Activated CD8-positive, alpha-beta memory T cell treated with anti-CD3 and anti-CD28 coated beads for 24 hours (primary cell): ENCODE measurements at regions not wholly inside any gene's neighbourhood (a gene's known extent, or its start where the extent isn't known, plus 50 kb on each side); places are given as distances from the start of the nearest gene placed in this dataset.
"Not testable (repeated sequence)": the region's sequence is repeated elsewhere in the genome, so short reads cannot be mapped to it uniquely, and the experiment has no call there.

ENCODE experiments used
- DNase-seq: peaks from one replicate; pipeline ENCODE4 v3.0.0-alpha.2; 2020

DNA sequence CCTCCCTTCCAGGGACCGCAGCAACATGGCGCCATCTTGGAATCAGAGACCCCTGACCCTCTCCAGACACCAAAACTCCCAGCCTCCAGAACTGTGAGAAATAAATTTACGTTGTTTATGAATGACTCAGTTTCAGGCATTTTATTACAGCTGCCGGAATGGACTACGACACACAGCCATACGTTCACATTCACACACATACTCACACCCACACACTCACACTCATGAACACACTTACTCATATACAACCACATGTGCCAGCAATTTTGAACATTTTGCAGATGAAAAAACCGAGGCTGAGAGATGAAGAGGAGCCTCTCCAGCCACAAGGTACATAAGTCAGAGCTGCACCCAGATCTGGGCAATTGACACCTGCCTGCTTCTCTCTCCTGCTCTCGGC is 151.0 kb upstream of the RAB4A start:
- DNase-seq = no peak

DNA sequence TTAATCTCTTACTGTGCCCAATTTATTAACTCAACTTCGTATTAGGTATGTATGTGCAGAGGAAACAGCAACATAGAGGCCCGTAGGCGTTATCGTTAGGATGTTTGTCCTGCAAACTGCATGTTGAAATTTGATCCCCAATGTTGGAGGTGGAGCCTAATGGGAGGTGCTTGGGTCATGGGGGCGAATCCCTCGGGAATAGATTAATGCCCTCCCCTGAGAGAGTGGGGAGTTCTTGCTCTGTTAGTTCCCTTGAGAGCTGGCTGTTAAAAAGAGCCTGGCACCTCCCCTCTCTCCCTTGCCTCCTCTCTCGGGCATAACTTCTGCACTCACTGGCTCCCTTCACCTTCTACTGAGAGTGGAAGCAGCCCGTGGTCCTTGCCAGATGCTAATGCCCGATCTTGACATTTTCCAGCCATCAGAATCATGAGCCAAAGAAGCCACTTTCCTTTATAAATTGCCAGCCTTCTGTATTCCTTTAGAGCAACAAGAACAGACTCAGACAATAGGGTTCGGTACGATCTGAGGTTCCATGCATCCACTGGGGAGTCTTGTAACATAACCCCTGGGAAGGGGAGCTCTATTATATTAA is 149.0 kb upstream of the RAB4A start:
- no peak for DNase-seq

DNA sequence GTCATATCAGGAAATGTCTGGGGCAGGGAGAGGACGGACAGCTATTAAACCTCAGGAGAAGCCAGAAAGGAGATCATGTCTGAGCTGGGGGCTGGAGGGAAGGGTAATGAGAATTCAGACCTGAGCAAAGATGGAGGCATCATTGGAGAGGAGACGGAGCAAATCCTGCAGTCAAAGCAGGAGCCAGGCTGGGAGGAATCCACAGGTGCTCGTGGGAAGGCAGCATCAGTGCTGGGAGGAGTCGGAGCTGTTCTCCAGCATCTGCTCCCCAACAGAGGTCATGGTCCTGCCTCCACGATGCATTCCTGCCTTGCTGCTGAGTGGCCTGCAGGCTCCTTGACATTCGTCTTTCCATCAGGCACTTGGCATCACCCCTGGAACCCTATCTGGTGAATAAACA is 148.3 kb upstream of the RAB4A start:
- DNase-seq = no peak

DNA sequence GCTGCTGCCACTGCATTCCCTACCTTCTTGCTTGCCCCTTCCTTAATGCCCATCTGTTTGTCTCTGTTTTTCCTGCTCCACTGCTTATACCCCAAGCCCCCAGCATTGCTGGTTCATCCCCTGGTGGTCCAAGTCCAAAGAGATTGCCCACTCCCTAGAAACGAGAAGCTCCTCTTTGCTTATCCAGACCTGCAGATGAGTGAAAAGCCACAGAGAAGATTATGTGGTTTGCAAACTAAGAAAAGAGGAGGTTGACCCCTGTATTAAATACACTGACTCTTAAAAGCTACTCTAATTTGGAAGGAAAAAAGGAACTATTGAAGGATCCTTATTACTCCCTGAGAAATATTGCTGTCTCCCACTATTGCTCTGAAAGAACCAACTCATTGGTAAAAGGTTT is 146.8 kb upstream of the RAB4A start:
- no peak for DNase-seq

DNA sequence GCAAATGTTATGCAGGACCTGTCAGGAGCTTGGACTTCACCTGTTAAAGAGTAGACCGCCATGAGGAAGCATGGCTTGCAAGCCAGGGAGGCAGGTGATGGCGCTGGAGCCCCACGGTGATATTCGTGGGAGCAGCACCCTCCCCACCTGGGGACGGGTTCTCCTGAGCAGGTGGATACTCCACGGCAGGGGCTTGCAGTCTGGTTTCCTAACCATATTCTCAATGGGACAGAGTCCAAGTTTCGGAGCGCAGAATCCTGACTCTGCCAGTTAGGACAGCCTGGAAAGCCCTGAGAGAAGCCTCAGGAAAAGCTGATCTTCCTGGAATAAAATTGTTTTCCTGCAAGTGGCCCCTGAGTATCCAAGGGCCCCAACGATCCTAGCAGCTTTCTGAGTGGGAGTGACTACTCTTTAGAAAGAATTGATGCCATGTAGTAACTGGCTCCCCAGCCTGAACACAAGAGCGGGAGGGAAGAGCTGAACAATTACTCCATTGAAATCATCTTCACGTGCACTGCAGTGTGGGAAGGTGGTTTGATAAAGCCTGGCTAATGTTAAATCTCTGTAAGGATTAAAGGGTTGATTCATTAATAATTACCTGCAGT is 146.3 kb upstream of the RAB4A start:
- DNase-seq = no peak

DNA sequence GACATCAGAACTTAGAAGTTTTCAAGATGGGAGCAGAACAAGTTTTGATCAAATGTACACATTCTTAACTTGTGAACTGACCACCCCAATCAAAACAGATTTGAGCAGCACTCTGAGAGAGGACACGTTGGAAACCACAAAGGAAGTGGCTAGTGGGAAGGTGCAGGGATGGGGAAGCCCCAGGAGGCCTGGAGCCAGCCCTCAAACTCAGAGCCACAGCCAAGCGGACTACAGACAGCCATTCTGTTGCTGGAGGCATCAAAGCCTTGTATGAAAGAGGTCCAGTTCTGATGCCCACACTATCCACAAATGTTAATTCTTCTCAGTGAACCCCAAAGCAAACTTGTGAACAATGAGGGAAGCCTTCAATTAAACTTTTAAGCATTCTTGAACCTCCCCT is 143.6 kb upstream of the RAB4A start:
- DNase-seq = no peak

DNA sequence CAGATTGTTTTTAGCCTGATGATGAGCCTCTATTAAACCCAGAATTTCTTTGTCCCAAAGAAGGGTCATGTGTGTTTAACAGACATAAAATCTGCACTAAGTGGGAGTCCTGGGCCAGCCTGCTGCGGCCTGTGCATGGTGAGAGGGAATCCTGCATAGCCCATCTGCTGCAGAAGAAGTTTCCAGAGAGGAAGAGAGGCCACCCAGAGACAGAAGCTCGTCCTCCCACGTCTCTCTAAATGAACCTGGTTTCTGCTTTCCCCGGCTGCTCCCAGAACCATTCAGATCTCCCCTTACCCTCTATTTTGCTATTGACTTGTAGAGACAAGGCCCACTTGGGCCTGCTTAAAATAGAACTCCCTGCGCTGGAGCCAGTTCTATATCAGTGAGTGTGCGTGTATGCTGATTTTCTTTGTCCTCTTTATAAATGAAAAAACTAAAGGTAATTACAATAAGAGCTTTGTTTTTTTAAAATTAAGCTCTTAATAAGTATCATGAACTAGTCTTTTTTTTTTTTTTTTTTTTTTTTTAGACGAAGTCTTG is 142.8 kb upstream of the RAB4A start:
- DNase-seq = no peak

DNA sequence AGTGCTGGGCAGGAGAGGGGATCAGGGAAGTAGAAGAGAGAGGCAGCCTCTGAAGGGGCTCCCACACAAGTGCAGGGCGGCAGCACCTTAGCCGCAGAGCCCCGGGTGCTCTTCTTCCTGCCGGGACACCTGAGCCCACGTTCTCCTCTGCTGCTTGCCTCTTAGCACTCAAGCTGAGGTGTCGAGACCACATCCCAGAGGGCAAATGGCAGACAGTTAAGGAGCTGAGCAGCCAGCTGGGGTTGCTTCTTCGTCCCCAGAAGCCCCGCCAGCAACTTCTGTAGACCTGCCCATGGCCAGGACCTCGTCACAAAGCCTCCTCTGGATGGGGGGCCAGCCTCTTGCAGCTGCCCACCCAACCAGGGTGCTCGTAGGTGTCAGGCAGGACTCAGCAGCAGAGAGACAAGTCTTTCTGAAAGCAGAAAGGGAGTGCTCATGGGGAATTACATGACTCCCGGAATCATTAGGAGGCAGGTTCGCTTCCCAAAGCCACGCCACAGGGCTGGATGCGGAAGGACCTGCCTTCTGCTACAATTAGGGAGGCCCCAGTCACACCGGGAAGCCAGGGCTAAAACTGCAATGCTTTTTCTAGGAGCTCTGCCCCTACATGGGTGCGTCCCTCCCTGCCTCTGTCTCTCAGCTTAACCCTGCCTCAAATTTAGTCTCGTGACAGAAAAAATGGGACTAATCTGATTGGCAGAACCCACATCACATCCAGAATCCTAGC is 141.4 kb upstream of the RAB4A start:
- peak; percentile 68 for DNase-seq

DNA sequence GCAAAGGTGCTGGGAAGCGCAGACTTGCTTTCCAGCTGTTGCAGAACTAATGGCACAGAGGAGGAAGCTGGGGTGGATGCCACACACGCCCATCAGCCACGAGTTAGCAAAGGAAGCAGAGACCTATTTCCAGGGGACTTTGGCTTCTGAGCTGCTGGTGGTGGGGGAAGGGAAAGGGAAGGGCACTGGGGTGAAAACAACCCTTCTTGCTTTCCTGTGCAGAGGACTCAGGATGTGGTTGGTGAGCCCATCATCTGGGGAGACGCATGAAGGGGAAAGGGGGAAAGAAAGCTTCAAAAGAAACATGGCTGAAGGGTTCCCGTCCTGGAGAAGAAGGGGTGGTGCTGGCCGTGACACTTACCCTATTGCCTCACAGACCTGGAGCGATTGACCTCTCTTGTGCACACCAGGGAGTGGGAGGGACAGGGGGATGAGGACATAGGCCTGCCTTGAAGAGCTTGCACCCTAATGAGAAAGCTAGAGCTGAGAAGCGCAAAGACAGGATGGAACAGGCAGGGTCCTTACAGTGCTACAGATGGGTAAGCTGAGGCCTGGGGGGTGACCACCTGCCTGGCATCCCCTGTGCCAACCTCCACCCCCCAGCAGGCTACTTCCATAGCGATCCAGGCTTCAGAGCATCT is 140.8 kb upstream of the RAB4A start:
- DNase-seq = peak; percentile 62

DNA sequence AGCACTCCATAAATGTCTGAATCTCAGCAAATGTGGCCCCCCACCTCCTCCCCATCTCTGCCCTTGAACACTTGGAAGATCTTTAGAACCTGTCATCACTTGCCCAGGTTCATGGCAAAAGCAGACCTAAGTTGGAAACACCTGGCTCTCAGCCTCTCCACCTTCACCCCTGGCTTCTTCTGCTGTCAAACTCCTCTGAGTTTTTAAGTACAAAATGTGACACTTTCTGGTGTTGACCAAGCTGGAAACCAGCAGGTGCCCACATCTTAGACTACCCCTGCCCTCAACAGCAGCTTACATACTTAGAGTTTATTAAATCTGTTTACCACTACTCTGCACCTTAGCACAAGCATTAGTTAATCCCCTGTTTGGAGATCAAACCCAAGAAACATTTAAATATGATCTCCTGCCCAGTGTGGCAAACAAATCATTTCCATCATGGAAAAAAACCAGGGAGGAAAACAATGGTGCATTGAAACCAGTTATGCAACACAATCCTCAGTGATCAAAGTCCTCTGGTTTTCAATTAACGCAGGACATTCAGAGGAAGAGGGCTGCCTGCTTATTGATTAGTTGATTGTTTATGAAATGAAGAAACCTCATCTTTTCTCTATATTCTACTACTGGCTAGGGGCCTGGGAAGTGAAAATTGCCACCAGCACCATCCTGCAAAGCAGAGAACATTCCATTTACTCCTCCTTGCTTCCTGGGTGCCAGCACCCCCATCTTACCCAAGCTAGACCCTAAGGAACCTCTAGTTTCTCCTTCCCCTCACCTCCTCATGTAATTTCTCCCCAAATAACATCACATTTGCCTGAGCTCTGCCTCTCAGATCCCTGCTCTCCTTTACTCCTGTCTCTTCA is 139.4 kb upstream of the RAB4A start:
- no peak for DNase-seq

DNA sequence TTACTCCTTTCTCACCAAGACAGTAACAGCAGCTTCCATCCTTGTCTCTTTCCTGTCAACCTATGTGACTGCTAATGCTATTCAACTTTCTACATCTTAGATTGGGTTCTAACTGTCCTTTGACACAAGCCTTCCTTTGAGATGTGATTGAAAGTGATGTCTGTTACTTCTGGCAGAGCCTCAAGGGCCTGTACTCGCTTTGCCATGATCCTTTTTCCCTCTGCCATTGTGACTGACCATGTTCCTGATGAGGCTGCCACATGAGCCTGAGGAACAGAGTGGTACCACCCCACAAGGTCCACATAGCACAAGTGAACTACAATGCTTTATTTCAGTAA is 138.8 kb upstream of the RAB4A start:
- DNase-seq = no peak

DNA sequence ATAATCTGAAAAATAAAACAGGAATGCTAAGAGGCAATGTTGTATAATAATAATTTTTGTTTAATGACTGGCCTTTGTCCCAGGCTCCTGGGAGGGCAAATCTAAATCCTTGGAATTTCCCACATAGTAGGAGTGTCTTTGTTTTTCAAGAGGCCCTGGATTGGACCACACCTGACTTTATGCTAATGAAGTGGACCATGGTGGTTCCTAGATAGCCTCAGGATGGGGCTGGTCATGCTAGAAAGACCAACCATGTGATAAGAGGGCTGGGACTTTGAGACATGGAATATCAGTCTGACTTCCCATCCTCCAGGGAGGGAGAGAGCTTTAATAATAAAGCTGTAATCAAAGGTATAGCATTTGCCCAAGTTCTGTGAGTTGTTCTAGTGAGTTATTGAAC is 138.2 kb upstream of the RAB4A start:
- DNase-seq = no peak

DNA sequence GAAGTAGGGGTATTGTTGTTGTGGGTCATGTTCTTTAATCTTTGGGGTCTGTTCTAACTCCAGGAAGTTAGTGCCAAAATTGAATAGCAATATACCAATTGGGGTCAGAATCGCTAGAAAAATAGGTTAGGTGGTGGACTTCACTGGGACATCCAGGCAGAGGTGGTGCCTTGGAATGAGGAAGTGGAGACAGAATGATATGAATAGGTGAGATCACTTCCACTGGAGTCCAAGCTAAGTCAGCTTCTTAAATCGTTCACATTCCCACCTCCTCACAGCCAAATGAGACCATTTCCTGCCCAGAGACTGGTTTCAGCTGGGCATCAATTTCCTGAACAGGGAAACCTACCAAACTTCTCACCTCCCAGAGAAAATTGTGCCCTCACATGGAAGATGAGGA is 137.8 kb upstream of the RAB4A start:
- DNase-seq = no peak

DNA sequence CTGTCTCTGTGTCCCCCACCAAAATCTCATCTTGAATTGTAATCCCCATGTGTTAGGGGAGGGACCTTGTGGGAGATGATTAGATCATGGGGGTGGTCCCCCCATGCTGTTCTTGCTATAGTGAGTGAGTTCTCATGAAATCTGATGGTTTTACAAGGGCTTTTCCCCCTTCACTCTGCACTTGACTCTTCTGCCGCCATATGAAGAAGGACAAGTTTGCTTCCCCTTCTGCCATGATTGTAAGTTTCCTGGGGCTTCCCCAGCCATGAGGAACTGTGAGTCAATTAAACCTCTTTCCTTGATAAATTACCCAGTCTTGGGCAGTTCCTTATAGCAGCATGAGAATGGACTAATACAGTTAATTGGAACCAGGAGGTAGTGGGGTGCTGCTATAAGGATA is 137.1 kb upstream of the RAB4A start:
- no peak for DNase-seq

DNA sequence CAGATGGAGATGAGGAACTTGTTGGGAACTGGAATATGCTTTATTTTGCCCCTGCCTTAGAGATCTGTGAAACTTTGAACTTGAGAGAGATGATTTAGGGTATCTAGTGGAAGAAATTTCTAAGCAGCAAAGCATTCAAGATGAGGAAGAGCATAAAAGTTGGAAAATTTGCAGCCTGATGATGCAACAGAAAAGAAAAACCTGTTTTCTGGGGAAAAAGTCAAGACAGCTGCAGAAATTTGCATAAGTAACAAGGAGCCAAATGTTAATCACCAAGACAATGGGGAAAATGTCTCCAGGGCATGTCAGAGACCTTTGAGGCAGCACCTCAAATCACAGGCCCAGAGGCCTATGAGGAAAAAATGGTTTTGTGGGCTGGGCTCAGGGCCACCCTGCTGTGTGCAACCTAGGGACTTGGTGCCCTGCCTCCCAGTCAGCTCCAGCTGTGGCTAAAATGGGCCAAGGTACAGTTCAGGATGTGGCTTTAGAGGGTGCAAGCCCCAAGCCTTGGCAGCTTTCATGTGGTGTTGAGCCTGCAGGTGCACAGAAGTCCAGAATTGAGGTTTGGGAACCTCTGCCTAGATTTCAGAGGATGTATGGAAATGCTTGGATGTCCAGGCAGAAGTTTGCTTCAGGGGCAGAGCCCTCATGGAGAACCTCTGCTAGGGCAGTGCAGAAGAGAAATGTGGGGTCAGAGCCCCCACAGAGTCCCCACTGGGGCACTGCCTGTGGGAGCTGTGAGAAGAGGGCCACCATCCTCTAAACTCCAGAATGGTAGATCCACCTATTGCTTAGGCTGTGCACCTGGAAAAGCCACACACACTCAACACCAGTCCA is 136.3 kb upstream of the RAB4A start:
- not testable (repeated sequence) for DNase-seq

DNA sequence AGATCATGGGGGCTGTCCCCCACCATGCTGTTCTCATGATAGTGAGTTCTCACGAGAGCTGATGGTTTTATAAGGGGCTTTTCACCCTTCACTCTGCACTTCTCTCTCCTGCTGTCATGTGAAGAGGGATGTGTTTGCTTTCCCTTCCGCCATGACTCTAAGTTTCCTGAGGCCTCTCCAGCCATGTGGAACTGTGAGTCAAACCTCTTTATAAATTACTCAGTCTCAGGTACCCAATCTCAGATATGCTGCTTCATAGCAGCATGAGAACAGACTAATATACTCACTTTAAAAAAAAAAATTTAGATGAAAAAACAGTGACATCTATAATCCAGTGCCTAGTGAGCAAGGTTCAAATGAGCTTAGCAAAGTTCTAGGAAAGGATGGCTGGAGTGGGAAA is 135.1 kb upstream of the RAB4A start:
- no peak for DNase-seq

DNA sequence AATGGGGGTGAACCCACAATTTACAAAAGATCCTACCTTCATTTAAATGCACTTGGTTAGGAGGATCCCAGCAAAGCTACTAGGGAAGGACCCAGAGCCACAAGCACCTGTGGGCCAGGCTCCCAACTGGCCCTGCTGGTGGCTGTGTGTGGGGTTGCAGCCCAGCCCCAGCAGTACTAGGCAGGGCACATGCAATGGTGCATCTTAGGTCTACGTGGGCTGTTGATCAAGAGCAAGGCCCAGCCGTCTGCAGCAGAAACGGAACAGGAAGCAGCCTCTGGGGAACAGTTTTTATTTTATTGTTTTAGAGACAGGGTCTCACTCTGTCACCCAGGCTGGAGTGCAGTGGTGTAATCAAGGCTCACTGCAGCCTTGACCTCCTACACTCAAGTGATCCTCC is 134.1 kb upstream of the RAB4A start:
- no peak for DNase-seq

DNA sequence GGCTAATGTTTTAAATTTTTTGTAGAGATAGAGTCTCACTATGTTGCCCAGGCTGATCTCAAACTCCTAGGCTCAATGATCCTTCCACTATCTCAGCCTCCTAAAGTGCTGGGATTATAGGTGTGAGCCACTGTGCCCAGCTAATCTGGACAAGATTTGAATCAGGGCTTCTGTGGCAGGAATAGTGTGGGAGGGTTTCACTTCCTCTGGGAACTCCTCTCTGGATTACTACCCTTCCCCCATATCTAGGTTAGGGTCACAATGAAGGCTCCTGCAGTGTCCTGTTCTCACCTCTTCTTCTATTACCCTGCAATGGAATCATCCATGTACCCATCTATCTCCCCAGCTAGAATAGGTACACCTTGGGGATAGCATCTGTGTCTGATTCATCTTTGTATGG is 133.6 kb upstream of the RAB4A start:
- no peak for DNase-seq

DNA sequence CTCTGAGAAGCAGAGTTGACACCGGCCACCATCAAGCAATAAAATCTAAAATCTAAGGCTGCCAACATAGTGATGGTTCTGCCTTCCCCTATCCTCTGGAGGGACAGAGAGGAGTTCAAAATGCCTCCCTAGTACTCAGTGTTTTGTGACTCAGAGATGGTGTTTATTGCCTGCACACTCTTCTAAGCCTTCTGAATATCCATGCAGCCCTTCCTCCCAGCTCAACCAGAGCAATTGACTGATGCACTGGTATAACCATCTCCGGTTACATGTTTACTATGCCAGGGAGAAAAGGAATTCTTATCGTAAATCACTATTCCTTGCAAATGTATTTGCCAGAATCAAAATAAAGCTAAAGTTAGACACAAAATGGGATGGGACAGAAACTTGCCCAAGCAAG is 132.9 kb upstream of the RAB4A start:
- DNase-seq = no peak

DNA sequence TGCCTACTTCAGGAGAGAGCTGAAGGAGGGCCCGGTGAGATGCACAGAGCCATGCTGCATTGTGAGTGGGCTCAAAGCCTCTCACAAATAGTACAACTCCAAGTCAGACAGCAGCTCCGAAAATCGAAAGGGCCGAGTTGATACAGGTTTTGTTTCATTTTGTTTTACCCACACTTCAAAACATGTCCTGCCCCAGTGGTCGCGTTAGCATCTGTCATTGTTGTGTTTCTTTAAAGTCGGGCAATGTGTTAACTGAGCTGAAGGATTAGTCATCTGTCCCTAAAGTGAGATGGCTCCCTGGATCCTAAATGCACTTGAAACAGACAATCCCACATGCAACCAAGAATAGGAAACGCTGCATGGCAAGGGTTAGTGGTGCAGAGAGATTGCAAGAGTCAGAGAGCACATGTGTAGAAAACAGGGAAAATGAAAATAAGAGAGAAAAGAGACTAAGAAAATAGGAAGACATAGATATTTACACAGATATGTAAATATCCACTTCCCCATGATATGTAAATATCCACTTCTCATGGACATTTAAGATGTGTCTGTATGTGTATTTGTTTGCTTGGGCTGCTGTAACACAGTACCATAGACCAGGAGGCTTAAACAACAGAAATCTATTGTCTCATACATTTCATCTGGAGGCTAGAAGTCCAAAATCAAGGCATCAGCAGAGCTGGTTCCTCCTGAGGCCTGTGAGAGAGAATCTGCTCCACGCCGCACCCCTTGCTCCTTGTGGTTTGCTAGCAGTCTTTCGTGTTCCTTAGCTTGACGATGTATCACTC is 131.4 kb upstream of the RAB4A start:
- DNase-seq = no peak

DNA sequence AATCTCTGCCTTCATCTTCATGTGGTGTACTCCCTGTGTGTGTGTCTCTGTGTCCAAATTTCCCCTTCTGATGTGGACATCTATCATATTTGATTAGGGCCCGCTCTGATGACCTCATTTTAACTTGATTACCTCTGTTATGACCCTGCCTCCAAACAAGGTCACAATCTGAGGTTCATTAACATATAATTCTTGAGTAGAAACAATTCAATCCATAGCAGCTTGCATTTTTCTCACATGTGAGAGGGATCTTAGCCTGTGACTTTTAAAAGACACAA is 130.9 kb upstream of the RAB4A start:
- no peak for DNase-seq

DNA sequence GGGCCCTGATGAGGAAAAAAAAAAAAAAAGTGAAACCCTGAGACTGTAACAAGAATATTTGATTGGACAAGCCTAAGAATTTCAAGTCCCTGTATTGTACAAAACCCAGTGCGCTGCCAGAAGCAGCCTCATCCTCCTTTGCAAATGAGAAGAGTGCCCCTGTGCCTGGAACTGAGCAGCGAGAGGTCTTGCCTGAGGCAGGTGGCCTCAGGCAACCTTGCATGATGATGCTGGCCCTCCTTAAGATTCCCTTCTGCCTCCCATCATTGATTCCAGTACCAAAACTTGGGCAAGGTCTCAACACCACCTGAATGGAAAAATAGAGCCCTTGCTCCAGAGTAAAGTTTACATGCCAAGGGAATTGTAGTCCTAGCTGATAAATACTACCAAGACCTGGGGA is 129.6 kb upstream of the RAB4A start:
- no peak for DNase-seq
